HK-2 (cell line): ENCODE measurements at regions not wholly inside any gene's neighbourhood (a gene's known extent, or its start where the extent isn't known, plus 50 kb on each side); places are given as distances from the start of the nearest gene placed in this dataset.

Source experiments
- DNase-seq: peaks from one replicate; pipeline ENCODE4 v3.0.0-alpha.2; 2018; ENCODE audit not compliant: unreplicated experiment

DNA sequence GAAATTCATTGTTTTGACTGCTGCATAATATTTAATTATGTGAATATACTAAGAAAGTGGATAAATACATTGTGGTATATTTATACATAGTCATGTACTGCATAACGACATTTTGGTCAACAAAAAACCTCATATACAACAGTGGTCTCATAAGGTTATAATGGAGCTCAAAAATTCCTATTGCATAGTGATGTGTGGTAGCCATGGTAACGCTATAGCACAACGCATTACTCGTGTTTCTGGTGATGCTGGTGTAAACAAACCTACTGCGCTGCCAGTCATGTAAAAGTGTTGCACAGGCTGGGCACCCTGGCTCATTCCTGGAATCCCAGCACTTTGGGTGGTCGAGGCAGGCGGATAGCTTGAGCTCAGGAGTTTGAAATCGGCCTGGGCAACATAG lies 52.6 kb upstream of the NHLH2 start:
- no peak for DNase-seq

DNA sequence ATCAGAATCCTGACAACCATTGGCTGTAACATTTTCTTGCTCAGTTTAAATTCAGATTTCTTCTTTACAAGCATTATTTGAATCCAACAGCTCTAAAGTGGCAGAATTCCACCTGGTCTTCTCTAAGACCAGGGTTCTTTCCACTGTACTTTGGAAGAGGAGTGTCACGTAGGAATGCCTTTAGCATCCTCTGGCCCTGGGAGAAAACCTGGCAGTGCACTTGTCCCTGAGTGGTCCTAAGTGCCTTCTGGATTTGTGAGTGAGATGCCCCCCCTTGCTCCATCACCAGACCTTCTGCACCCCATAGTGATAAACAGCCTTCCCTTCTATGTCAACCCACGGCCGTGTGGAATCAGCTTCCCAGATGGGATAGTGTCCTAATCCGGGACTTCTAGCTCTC lies 57.1 kb upstream of the NHLH2 start:
- DNase-seq = no peak

DNA sequence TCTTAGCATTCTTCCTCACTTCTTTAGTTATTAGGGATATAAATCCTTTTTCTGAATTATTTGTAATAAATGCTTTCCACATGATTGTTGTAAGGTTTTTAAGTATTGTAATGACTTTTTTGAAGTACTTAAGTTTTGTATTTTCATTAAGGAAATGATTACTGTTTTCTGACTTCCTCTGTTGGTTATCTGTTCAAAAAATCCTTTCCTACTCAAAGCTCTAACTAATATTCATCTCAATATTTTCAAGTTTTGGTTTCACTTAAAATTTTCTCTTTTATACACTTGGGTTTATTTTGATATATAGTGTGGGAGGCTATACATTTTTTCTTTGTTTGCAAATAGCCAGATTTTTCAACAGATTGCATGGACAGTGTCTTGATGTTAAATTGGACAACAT lies 59.9 kb upstream of the NHLH2 start:
- DNase-seq = no peak

DNA sequence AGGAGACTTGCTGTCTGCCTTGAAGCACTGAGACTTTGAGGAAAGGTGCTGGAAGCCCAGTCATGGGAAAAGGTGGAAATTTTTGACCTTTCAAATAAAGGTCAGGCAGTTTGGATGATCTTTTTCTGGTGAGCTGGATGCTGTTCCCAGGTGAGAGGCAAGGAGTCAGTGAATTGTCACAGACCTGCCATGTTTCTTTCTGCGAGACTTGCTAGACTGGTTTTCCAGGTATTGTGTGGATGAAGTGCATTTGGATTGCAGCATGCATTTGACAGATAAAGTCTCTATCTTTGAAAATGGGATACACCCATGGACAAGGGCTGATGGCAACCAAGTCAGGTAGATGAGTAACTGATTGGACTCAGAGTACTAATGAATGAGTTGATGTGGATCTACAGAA lies 65.7 kb upstream of the NHLH2 start:
- DNase-seq = no peak

DNA sequence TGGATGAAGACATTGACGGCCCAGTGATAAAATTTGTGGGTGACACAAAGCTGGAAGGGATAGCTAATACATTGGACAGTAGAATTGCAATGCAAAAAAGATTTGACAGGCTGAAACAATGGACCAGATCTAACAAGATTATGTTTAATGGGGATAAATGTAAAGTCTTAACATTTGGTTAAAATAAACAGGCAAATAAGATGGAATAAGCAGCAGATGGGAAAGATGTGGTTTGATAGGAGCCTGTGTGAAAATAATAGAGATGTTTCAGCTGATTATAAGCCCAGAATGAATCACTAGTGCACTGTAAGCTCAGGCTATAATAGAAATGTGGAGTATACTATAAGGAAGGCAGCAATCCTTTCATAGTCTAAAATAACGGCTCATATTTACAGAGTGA lies 66.2 kb upstream of the NHLH2 start:
- no peak for DNase-seq

DNA sequence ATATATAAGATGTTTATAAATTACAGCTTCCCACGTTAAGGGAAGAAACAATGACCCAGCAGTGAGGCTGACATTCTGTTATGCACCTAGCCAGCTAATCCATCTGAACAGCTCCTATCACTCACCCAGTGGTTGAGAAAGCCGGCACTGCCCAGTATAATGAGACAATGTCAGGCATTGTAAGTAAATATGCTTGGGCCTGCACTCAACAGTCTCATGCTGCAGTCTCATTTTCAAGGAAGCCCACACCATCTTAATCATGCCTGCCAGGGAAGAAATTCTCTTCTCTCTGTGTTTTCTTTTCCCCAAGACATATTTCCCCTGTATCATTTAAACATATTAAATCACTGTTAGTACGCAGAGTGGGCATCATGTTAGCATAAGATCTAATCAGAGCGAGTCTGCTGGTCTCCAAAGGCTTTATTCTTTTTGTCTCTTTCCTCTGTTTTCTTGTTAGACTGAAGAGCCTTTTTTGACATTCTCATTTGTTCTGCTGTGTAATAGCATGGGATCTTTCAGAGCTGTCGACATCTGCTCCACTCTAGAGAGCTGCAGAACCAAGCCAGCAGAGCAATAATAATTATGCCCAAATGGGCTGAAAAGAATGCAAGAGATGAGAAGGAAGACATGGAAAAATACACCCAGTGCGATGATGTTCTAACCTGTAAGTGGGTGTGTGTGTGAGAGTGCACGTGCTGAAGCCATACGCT lies 67.6 kb upstream of the SLC22A15 start:
- DNase-seq = no peak

DNA sequence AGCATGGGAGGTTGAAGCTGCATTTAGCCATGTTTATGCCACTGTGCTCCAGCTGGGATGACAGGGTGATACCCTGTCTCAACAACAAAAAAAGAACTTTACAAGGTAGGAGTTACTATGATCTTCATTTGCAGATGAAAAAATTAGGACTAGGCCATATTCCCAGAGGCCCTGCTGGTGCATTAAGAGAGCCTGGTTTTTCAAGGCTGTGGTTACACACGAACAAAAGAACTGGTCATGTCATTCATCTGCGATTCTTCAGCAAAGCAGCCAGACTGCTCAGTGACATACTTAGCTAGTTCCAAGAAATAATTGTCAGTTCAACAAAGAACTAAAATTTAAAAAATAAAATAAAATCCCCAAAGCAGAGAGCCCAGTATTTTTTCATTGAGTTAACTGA lies 66.1 kb upstream of the SLC22A15 start:
- DNase-seq = no peak

DNA sequence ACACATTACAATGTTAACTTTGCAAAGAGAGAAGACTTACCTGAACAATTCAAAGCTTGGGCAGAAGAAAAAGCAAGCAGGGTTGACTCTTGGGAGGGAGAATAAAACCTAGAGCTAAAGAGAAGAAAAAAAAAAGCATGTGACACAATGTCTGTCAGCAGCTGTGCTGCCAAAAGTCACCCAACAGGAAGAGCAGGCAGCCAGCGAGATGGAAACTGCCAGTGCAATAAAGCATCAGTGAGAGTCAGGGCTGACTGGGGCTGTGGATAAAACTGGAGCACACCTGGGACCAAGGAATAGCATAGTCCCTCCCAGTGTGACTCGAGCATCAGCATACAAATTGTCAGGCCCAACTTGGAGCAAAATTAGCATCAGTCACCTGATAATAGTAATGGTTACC lies 65.0 kb upstream of the SLC22A15 start:
- no peak for DNase-seq

DNA sequence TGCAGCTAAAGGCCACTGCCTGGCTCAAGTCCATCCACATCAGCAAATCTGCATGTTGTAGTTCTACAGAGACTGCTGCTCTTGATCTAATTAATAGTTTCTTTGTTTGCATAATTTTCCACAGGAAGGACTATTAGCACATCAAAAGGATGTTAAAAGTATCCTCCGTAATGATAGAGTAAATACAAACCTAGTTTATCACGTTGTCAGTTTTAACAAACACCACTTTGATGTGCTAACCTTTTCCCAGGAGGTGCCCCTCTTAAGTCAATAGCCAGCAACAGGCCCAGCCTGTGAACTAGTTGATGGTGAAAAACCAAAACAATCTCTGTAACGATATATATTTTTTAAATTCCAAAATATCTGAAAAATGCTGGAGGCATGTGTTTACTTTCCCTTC lies 64.2 kb upstream of the SLC22A15 start:
- no peak for DNase-seq

DNA sequence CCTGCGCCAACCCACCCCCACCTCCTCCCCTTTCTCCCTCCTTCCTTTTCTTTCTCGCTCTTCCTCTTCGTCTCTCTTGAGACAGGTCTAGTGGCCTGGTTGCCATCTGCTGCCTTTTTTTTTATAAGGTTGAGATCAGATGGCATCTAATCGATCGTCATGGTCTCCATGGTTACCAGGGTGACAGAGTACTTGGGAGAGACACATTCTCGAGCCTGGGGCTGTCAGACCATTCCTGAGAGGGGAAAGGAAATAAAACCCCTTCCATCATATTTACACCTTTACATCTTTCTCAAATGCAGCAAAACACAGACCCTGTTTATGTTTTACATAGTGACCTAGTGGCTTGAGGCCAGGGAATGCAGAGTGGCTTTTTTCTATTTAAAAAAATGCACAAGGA lies 53.5 kb upstream of the SLC22A15 start:
- DNase-seq = no peak

DNA sequence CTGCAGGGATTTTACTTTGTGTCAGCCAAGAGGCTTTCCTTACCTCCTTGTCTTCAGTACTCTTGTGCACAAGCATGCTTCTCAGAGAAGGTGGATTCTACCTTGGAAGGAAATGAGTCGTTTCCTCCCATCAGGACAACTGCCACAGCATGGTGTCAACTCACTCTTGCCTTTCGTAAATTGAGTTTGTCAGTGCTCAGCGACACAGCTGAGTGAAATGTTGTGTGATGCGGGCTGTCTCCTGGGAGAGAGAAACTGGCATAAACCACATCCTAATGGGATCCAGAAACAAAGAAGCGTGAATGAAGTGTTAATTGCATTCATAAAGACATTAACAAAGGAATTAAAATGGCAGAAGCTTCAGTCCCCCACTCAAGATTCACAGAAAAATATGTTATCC lies 51.5 kb upstream of the SLC22A15 start:
- peak; percentile 3 for DNase-seq

DNA sequence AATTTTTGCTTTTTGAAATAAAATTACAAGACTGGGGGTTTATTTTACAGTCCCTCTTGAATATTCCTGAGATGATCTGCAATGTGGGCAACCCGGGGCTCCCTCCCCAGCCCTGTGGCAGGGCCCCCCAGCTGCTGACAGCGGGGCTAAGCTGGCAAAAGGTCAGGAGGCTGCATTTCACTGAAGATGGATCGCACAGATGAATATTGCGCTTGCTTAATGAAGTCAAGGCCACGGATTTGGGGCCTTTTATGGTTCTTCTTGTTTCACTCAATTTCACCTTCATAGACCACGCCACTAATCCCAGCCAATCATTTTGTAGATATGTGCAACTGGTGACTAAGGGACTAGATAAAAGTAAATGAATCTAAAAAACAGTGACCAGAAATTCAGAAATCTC lies 50.8 kb upstream of the SLC22A15 start:
- no peak for DNase-seq
